ENCODE measurements at regions not wholly inside any gene's neighbourhood (a gene's known extent, or its start where the extent isn't known, plus 50 kb on each side); places are given as distances from the start of the nearest gene placed in this dataset.
"Not testable (repeated sequence)": the region's sequence is repeated elsewhere in the genome, so short reads cannot be mapped to it uniquely, and the experiment has no call there.

DNA sequence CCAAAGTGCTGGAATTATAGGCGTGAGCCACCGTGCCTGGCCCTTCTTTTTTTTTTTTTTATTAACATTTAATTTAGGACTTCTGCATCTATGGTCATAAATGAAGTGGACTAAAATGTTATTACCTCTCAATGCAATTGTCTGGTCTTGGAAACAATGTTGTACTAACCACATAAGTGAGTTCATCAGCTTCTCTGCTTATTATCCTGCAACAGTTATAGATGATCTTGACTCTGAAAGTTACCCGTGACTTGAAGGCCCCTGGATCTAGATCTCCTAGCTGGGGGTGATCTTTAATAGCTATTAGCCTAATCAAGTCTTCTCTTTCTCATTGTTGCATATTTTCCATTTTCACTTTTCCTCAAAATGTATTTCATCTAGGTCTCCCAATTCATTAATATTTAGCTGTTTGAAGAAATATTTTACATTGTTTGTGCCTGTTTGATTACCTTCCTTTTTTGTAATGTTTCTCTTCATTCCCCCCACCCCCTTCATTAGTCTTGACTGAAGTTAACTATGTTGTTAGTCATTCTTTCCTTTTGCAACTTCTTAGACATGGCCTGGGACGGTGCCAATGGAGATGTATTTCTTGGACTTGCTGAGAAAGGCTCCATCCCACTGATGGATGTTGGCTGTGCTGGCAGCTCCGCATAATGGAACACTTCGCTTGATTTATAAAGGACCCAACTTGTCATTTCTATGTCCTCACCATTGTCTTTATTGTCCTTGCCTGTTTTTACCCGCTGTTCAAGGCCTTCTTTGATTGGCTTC, 141.6 kb upstream of the RIOK3 start:
- DNase-seq = no peak

DNA sequence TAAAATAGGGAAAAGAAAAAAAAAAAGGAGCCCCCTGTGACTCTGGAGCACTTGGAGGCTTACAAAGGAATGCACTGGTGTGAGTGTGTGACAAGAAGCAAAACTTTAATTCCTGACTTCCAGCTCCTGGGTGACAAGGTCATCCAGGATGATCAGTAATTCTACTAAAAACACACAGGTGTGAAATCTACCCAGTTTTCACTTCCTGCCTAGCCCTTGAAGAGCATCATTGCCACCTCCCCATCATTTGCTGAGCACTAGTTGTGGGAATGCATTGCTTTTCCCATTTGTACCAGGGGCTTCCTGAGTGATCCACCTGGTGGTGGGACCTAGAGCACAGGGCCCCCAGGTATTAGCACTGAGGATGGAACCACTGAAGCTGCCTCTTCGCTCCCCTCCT, 139.7 kb upstream of the RIOK3 start:
- DNase-seq = no peak

DNA sequence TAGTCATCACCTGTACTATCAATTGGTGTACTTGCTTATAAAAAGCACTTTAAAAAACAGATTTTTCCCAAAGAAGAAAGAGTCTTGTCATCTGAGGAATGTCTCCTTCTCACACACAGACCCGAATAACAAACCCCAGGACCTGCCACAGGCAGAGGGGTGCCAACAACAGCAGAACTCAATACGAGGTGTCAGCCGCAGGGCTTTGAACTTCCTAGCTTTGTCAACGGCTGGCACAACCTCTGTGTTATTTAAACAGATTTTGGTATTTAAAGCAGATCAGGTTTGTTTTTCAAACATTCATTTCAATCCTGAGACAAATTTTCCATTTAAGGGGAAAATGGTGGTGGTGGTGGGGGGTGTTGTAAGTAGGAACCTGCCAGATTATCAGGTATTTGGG, 138.4 kb upstream of the RIOK3 start:
- DNase-seq = no peak

DNA sequence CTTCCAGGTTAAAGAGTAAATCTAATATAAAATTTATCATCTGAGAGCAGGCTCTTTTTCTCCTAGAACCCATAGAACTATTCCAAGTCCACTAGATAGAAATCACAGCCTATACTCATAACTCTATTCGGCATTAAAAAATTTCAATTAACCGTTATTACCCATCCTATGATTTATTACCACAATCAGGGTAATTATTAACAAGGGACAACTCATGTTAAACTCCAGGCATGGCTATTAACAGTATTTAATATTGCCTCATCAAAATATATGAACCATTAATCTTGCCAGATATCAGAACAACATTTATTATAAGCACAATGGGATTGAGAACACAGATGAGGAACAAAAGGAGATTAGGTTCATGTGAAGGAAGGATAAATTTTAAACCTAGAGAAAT, 136.8 kb upstream of the RIOK3 start:
- no peak for DNase-seq

GRCh38 chr18:23316988-23317387, 136.1 kb upstream of the RIOK3 start:
- no peak for DNase-seq

GRCh38 chr18:23317975-23318675, 135.0 kb upstream of the RIOK3 start:
- no peak for DNase-seq

DNA sequence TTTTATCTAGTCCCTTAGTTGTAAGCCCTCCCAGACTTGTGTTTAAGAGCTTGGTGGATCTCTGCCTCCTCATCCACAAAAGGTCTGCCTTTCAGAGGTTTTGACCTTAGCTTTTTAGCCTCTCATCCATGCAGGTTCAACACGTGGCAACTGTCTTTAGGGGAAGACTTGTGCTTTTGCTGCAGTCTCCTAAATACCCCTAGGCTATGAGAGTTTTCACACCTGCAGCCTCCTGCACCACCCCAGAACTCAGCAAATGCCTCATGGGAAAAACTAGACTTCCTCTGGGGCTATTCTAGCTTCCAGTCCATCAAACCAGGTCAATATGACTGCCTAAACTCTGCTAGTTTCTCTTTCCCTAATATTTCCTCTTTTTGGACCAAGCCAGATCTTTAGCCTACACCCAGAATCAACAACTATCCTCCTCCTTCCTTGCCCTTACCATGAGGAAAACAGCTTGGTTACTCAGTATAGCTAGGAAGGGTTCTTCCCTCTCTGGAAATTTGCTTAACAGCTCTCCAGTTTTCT, 132.3 kb upstream of the RIOK3 start:
- no peak for DNase-seq

DNA sequence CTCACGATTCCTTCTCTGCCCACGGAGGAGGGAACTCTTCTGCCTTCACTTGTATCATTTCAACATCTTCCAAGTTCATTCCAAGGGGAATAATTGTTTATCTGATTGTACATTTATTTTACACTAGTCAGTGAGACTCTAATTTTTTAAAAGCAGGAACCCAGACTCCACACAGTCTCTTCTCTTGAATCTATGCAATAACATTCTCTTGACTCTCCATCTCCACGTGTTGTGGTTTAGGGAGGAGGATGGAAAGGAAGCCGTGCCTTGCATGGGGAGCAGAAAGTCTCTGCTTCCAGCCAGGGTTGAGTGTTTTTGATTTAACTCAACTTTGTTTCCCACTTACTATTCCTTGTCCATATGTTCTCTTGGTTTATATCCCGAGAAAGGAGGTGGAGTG, 131.1 kb upstream of the RIOK3 start:
- DNase-seq = no peak

DNA sequence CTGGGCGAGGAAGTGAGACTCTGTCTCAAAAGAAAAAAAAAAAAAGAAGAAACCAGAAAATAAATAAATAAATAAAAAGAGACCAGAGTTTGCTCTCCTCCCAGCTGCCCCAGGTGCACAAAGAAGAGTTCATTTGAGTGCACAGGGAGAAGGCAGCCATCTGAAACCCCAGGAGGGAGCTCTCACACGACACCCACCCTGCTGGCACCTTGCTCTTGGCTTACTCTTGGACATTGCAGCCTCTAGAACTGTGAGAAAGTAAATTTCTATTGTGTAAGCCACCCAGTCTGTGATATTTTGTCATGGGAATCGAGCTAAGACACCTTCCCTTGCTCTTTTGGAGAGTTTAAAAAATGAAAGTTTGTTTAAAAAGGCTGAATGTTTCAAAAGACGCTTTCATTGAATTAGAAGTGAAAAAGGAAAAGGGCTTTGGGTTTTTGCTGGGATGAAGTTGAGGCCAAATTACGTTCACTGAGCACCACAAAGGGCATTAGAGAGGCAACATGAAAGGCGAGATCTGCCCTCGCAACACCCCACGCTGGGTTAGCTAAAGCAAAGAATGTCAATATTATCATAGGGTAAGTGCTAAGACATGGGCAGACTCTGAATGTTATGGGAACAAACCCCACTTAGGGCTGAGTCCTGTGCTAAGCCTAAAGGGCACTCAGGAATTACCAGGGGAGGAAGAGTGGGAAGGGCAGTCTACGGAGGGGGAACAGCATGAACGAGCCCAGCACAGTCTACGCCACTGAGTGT, 128.9 kb upstream of the RIOK3 start:
- DNase-seq = no peak

DNA sequence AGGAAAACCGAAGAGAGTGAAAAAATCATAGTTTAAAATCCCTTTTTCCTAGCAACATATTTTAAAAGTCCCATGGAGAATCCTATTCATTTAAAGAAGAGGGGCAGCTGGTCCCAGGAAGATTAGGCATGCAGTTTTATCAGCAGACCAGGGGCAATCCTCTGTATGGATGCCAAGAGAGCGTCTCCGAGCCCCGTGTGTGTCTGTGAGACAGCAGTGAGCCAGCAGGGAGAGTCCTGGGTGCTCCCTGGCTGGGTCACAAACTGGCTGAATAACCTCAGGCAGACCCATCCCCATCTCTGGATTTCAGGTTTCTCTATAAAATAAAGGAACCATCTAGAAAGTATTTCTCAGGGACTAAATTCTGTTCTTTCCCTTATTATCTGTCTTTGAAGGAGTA, 128.2 kb upstream of the RIOK3 start:
- no peak for DNase-seq

- DNase-seq = not testable (repeated sequence)
These were observed 123.4 kb upstream of the RIOK3 start for GRCh38 chr18:23329671-23330070.

GRCh38 chr18:23330423-23330822, 122.7 kb upstream of the RIOK3 start:
- no peak for DNase-seq

DNA sequence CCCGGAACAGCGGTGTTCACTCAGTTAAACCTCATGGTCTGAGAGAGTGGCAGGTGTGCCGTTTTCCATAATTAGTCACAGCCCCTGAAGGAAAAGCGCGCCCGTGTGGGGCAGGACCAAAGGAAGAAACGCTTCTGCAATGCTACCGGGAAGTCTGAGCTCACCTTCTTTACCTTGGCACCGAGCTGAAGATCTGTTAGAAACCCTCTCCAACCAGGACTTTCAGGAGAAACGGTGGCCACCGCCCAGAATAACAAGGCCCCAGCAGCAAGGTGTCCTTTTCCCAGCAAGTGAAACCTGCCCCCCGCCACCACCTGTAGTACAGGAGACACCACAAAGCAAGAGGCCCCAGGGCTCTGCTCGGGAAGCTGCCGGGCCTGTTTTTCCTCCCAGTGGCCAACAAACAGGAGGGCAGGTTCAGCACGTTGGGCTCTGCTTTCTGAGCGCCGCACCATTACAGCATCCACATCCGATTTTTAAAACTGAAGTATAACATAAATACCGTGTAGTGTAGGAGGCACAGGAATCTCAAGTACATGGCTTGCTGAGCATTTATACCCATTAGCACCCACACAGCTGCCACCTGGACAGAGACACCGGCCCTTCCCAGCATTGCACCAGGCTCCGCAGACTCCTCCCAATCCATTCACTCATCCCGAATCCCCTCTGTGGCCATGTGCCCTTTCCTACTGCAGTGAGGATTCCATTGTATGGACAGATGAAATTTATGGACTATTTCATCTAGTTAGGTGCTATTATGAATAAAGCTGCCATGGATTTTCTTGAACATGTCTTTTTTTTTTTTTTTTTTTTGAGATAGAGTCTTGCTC, 121.8 kb upstream of the RIOK3 start:
- DNase-seq = no peak

- no peak for DNase-seq
These were observed 120.7 kb upstream of the RIOK3 start for GRCh38 chr18:23332356-23332755.

GRCh38 chr18:23333827-23334226, 119.3 kb upstream of the RIOK3 start:
- DNase-seq = no peak

- DNase-seq = no peak
These were observed 118.5 kb upstream of the RIOK3 start for GRCh38 chr18:23334569-23334968.

GRCh38 chr18:23336101-23336500, 117.0 kb upstream of the RIOK3 start:
- DNase-seq = no peak

- no peak for DNase-seq
These were observed 115.3 kb upstream of the RIOK3 start for GRCh38 chr18:23337599-23338444.

- no peak for DNase-seq
These were observed 112.4 kb upstream of the RIOK3 start for GRCh38 chr18:23340661-23341060.

- peak in 1 of 2 donors; percentile 5 for DNase-seq
These were observed 111.7 kb upstream of the RIOK3 start for GRCh38 chr18:23341383-23341782.

GRCh38 chr18:23341983-23342382, 111.1 kb upstream of the RIOK3 start:
- no peak for DNase-seq

GRCh38 chr18:23342506-23342905, 110.6 kb upstream of the RIOK3 start:
- no peak for DNase-seq
